ENCODE measurements at regions not wholly inside any gene's neighbourhood (a gene's known extent, or its start where the extent isn't known, plus 50 kb on each side); places are given as distances from the start of the nearest gene placed in this dataset.

GRCh38 chr4:162403419-162403818, 239.6 kb upstream of the FSTL5 start:
- H3K36me3 ChIP-seq = no peaks in the 10 kb centered on the region
- H3K9me3 ChIP-seq (ENCODE audit: low read depth) = no peaks in the 10 kb centered on the region
- H3K27me3 Mint-ChIP-seq (ENCODE audit: insufficient read depth, low read depth) = no peaks in the 10 kb centered on the region
- H3K79me2 ChIP-seq (ENCODE audit: low read depth) = no peaks in the 10 kb centered on the region
- no peaks in the 10 kb centered on the region for H4K20me1 ChIP-seq (ENCODE audit: low read depth)
- DNase-seq (ENCODE audit: low spot score) = no peak
- no peaks in the 10 kb centered on the region for H3F3A ChIP-seq (ENCODE audit: low read depth)
- H3K9ac ChIP-seq = no peak overlapping the region
- H3K4me2 ChIP-seq = no peak overlapping the region
- peaks cover 3% of the 10 kb centered on the region for H3K4me1 ChIP-seq
- no peaks in the 10 kb centered on the region for H3K27me3 ChIP-seq
- H3K9me3 Mint-ChIP-seq = no peaks in the 10 kb centered on the region
- no peak overlapping the region for H3K27ac Mint-ChIP-seq
- no peak overlapping the region for H3K4me3 Mint-ChIP-seq
- H3K27ac ChIP-seq = no peak overlapping the region
- no peak for TF ChIP-seq EZH2 (IDR thresholded peaks at IDR 0.05)
- no peak for TF ChIP-seq EZH2phosphoT487 (IDR thresholded peaks at IDR 0.05)
- no peak for TF ChIP-seq CTCF (IDR thresholded peaks at IDR 0.05)
- peaks cover 3% of the 10 kb centered on the region for H3K4me1 Mint-ChIP-seq
- no peak overlapping the region for H2AFZ ChIP-seq (replicated peaks)
- no peak overlapping the region for H3K4me3 ChIP-seq
- H3K36me3 Mint-ChIP-seq = no peaks in the 10 kb centered on the region

- Mint-ChIP-seq H3K9me3 (no peaks in the 10 kb centered on the region), H3K27me3 (ENCODE audit: insufficient read depth, low read depth) (no peaks in the 10 kb centered on the region), H3K4me3 (no peak overlapping the region), H3K4me1 (peaks cover 3% of the 10 kb centered on the region), H3K27ac (no peak overlapping the region), H3K36me3 (no peaks in the 10 kb centered on the region)
- Histone ChIP-seq H3K36me3 (no peaks in the 10 kb centered on the region), H3K4me2 (no peak overlapping the region), H3F3A (ENCODE audit: low read depth) (no peaks in the 10 kb centered on the region), H3K9me3 (ENCODE audit: low read depth) (no peaks in the 10 kb centered on the region), H3K27me3 (no peaks in the 10 kb centered on the region), H3K9ac (no peak overlapping the region), H3K79me2 (ENCODE audit: low read depth) (no peaks in the 10 kb centered on the region), H3K27ac (no peak overlapping the region), H2AFZ (replicated peaks) (no peak overlapping the region), H3K4me1 (peaks cover 3% of the 10 kb centered on the region), H4K20me1 (ENCODE audit: low read depth) (no peaks in the 10 kb centered on the region), H3K4me3 (no peak overlapping the region)
- no peak for DNase-seq (ENCODE audit: low spot score)
- TF ChIP-seq CTCF (IDR thresholded peaks at IDR 0.05) = no peak
- no peak for TF ChIP-seq EZH2phosphoT487 (IDR thresholded peaks at IDR 0.05)
- TF ChIP-seq EZH2 (IDR thresholded peaks at IDR 0.05) = no peak
Observed at GRCh38 chr4:162401021-162401420, 237.2 kb upstream of the FSTL5 start.

- no peaks in the 10 kb centered on the region for H3K9me3 ChIP-seq (ENCODE audit: low read depth)
- no peak overlapping the region for H3K4me3 ChIP-seq
- Mint-ChIP-seq H3K4me3 (no peak overlapping the region), H3K27me3 (ENCODE audit: insufficient read depth, low read depth) (no peaks in the 10 kb centered on the region), H3K36me3 (no peaks in the 10 kb centered on the region), H3K9me3 (no peaks in the 10 kb centered on the region), H3K4me1 (no peaks in the 10 kb centered on the region), H3K27ac (no peak overlapping the region)
- no peak overlapping the region for H3K9ac ChIP-seq
- no peak overlapping the region for H3K27ac ChIP-seq
- no peaks in the 10 kb centered on the region for H3K4me1 ChIP-seq
- no peaks in the 10 kb centered on the region for H3K36me3 ChIP-seq
- no peaks in the 10 kb centered on the region for H3K79me2 ChIP-seq (ENCODE audit: low read depth)
- no peak for DNase-seq (ENCODE audit: low spot score)
- H3F3A ChIP-seq (ENCODE audit: low read depth) = no peaks in the 10 kb centered on the region
- H3K4me2 ChIP-seq = no peak overlapping the region
- H3K27me3 ChIP-seq = no peaks in the 10 kb centered on the region
- TF ChIP-seq EZH2phosphoT487 (IDR thresholded peaks at IDR 0.05) (no peak), CTCF (IDR thresholded peaks at IDR 0.05) (no peak)
- no peaks in the 10 kb centered on the region for H4K20me1 ChIP-seq (ENCODE audit: low read depth)
- H2AFZ ChIP-seq (replicated peaks) = no peak overlapping the region
Observed at GRCh38 chr4:162392946-162393345, 229.1 kb upstream of the FSTL5 start.

GRCh38 chr4:162366146-162366545, 202.3 kb upstream of the FSTL5 start:
- no peak overlapping the region for H3K9ac ChIP-seq
- peaks cover 6% of the 10 kb centered on the region for H3K4me1 Mint-ChIP-seq
- no peak overlapping the region for H3K4me3 Mint-ChIP-seq
- no peaks in the 10 kb centered on the region for H3K9me3 Mint-ChIP-seq
- no peaks in the 10 kb centered on the region for H3K36me3 Mint-ChIP-seq
- no peak overlapping the region for H3K4me3 ChIP-seq
- no peaks in the 10 kb centered on the region for H4K20me1 ChIP-seq (ENCODE audit: low read depth)
- H3K36me3 ChIP-seq = no peaks in the 10 kb centered on the region
- TF ChIP-seq EZH2 (IDR thresholded peaks at IDR 0.05) = no peak
- no peak for TF ChIP-seq EZH2phosphoT487 (IDR thresholded peaks at IDR 0.05)
- no peak for TF ChIP-seq CTCF (IDR thresholded peaks at IDR 0.05)
- no peaks in the 10 kb centered on the region for H3K9me3 ChIP-seq (ENCODE audit: low read depth)
- H3K27ac ChIP-seq = no peak overlapping the region
- DNase-seq (ENCODE audit: low spot score) = no peak
- no peaks in the 10 kb centered on the region for H3K27me3 ChIP-seq
- H3K4me1 ChIP-seq = no peaks in the 10 kb centered on the region
- no peak overlapping the region for H2AFZ ChIP-seq (replicated peaks)
- no peak overlapping the region for H3K27ac Mint-ChIP-seq
- no peak overlapping the region for H3K4me2 ChIP-seq
- no peaks in the 10 kb centered on the region for H3K79me2 ChIP-seq (ENCODE audit: low read depth)
- no peaks in the 10 kb centered on the region for H3F3A ChIP-seq (ENCODE audit: low read depth)
- H3K27me3 Mint-ChIP-seq (ENCODE audit: insufficient read depth, low read depth) = peaks cover 2% of the 10 kb centered on the region
